Osteoblast (primary cell): ENCODE measurements at regions not wholly inside any gene's neighbourhood (a gene's known extent, or its start where the extent isn't known, plus 50 kb on each side); places are given as distances from the start of the nearest gene placed in this dataset.

ENCODE experiments used
- DNase-seq: peaks from one replicate; pipeline ENCODE4 v3.0.0; 2011; ENCODE audit warnings: low spot score, mixed read lengths; ENCODE audit not compliant: insufficient read length; ENCODE audit errors: missing footprints
- H2AFZ ChIP-seq: 2 replicates; pipeline ENCODE4 v1.6.0; 2011; ENCODE audit warnings: mild to moderate bottlenecking, low read length
- H3K27ac ChIP-seq: 2 replicates; pipeline ENCODE4 v1.5.1; 2011; ENCODE audit warnings: mild to moderate bottlenecking, low read depth, low read length, moderate library complexity
- H3K27me3 ChIP-seq: 2 replicates; pipeline ENCODE4 v1.6.0; 2012; ENCODE audit warnings: mild to moderate bottlenecking, control low read depth, inconsistent platforms, low read length, moderate library complexity; ENCODE audit not compliant: insufficient read depth
- H3K36me3 ChIP-seq: 2 replicates; pipeline ENCODE4 v1.5.1; 2011; ENCODE audit warnings: mild to moderate bottlenecking, low read length, control low read depth, moderate library complexity; ENCODE audit not compliant: insufficient read depth
- H3K4me1 ChIP-seq: 2 replicates; pipeline ENCODE4 v1.5.1; 2011; ENCODE audit warnings: mild to moderate bottlenecking, low read length, control low read depth, moderate library complexity; ENCODE audit not compliant: insufficient read depth
- H3K4me2 ChIP-seq: 2 replicates; pipeline ENCODE4 v1.6.0; 2011; ENCODE audit warnings: mild to moderate bottlenecking, low read length; ENCODE audit not compliant: insufficient read depth
- H3K4me3 ChIP-seq: fragments of 200-600 bp; sonication (generic); 3 replicates; pipeline ENCODE4 v1.5.1; 2012; ENCODE audit warnings: mild to moderate bottlenecking, low read length, inconsistent platforms; ENCODE audit not compliant: insufficient read depth
- H3K79me2 ChIP-seq: 2 replicates; pipeline ENCODE4 v1.6.0; 2012; ENCODE audit warnings: mild to moderate bottlenecking, low read length, control low read depth, inconsistent platforms; ENCODE audit not compliant: insufficient read depth
- H3K9me3 ChIP-seq: 2 replicates; pipeline ENCODE4 v1.5.1; 2011; ENCODE audit warnings: low read depth, low read length, control low read depth
- H4K20me1 ChIP-seq: 2 replicates; pipeline ENCODE4 v1.6.0; 2012; ENCODE audit warnings: mild to moderate bottlenecking, low read length, control low read depth; ENCODE audit not compliant: insufficient read depth
- TF ChIP-seq, protein P1 (sequence below): IDR thresholded peaks from 2 replicates; pipeline ENCODE4 v1.5.1; 2011; ENCODE audit warnings: mild to moderate bottlenecking, low read depth, low read length, moderate library complexity; ENCODE audit errors: extremely low read depth

DNA sequence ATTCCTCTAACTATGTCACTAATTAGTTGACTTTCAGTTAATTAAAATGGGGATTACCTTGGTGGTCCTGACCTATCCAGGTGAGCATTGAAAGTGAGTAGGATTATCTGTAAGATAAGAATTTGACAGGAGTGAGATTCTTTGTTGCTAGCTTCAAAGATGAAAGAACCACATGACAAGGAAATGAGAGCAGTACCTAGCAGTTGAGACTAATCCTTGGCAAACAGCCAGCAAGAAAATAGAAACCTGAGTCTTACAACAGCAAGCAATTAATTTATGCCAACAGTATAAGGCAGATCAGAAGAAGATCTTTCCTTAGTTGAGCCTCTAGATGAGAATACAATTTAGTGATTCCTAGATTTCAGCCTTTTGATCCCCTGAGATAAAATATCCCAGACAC lies 1058.4 kb downstream of the LRFN5 start:
- Histone ChIP-seq H3K79me2 (no peaks in the 10 kb centered on the region), H4K20me1 (no peaks in the 10 kb centered on the region), H3K9me3 (no peaks in the 10 kb centered on the region), H3K4me3 (no peak overlapping the region), H3K27ac (no peak overlapping the region), H2AFZ (no peak overlapping the region), H3K36me3 (no peaks in the 10 kb centered on the region), H3K4me1 (no peaks in the 10 kb centered on the region), H3K27me3 (no peaks in the 10 kb centered on the region), H3K4me2 (no peak overlapping the region)
- DNase-seq = no peak
- TF ChIP-seq, protein P1, sequence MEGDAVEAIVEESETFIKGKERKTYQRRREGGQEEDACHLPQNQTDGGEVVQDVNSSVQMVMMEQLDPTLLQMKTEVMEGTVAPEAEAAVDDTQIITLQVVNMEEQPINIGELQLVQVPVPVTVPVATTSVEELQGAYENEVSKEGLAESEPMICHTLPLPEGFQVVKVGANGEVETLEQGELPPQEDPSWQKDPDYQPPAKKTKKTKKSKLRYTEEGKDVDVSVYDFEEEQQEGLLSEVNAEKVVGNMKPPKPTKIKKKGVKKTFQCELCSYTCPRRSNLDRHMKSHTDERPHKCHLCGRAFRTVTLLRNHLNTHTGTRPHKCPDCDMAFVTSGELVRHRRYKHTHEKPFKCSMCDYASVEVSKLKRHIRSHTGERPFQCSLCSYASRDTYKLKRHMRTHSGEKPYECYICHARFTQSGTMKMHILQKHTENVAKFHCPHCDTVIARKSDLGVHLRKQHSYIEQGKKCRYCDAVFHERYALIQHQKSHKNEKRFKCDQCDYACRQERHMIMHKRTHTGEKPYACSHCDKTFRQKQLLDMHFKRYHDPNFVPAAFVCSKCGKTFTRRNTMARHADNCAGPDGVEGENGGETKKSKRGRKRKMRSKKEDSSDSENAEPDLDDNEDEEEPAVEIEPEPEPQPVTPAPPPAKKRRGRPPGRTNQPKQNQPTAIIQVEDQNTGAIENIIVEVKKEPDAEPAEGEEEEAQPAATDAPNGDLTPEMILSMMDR = no peak

DNA sequence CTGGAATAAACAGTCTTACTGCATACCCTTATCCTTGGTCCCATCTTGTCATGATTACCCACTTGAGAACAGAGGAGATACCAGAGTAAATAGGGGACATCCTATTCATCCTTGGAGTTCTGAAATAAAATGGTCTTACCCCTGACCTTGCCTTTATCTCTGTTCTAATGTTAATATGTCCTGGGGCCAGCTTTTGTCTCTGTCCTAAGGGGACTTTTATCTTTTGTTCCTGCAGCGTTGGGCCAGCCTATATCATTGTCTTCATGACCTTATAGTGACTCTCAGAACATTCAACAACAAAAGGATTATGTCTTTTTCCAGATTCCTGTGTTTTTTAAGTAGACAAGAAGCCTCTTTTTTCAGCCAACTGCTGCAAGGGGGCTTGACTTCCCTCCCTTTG lies 1057.5 kb downstream of the LRFN5 start:
- Histone ChIP-seq H3K4me2 (no peak overlapping the region), H3K79me2 (no peaks in the 10 kb centered on the region), H3K9me3 (no peaks in the 10 kb centered on the region), H3K4me1 (no peaks in the 10 kb centered on the region), H3K36me3 (no peaks in the 10 kb centered on the region), H4K20me1 (no peaks in the 10 kb centered on the region), H2AFZ (no peak overlapping the region), H3K4me3 (no peak overlapping the region), H3K27me3 (no peaks in the 10 kb centered on the region), H3K27ac (no peak overlapping the region)
- TF ChIP-seq, protein P1 = no peak
- no peak for DNase-seq

DNA sequence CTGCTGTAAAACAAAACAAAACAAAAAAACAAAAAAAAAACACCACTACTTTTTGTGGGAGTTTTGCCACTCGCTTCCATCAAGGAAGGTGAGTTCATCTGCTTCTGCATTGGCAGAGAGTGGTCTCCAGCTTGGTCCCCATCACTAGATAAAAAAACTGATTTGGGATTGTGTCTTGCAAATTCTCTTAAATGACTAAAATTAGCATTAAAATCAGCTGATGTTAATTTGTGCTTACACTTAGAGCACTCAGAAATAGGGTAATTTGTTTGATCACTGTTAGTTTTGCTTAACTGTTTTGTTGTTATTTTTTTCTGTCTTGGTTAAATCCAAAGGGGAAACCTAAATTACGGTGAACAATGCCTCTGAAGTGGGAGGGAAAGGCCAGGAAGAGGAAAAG lies 1048.0 kb downstream of the LRFN5 start:
- H3K9me3 ChIP-seq = no peaks in the 10 kb centered on the region
- no peak overlapping the region for H3K4me3 ChIP-seq
- TF ChIP-seq, protein P1 = no peak
- H3K27me3 ChIP-seq = no peaks in the 10 kb centered on the region
- H3K79me2 ChIP-seq = no peaks in the 10 kb centered on the region
- no peaks in the 10 kb centered on the region for H4K20me1 ChIP-seq
- no peak for DNase-seq
- no peaks in the 10 kb centered on the region for H3K36me3 ChIP-seq
- H3K4me2 ChIP-seq = no peak overlapping the region
- no peaks in the 10 kb centered on the region for H3K4me1 ChIP-seq
- no peak overlapping the region for H3K27ac ChIP-seq
- H2AFZ ChIP-seq = peak overlapping the region; percentile 26

DNA sequence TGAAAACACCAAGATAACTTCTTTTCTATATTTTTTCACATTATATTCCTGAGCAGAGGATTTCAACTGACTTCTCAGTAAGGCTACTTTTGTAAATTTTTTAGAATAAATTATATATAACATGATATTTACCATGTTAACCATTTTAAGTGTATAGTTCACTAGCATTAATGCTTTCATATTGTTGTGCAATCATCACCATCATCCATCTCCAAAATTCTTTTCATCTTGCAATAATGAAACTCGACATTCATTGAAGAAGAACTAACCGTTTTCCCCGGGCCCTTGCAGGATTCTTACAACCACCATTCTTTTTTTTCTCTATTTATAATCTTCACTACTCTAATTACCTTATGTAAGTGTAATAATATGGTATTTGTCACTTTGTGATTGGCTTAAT lies 1036.1 kb downstream of the LRFN5 start:
- Histone ChIP-seq H3K4me1 (no peaks in the 10 kb centered on the region), H3K4me3 (no peak overlapping the region), H3K79me2 (no peaks in the 10 kb centered on the region), H3K9me3 (no peaks in the 10 kb centered on the region), H2AFZ (no peak overlapping the region), H4K20me1 (no peaks in the 10 kb centered on the region), H3K4me2 (no peak overlapping the region), H3K36me3 (no peaks in the 10 kb centered on the region), H3K27me3 (no peaks in the 10 kb centered on the region), H3K27ac (no peak overlapping the region)
- TF ChIP-seq, protein P1 = no peak
- DNase-seq = no peak
